ENCODE measurements at regions not wholly inside any gene's neighbourhood (a gene's known extent, or its start where the extent isn't known, plus 50 kb on each side); places are given as distances from the start of the nearest gene placed in this dataset.

GRCh38 chr18:56115071-56116015 lies 523.0 kb downstream of the TXNL1 start:
- TF ChIP-seq YY1 (IDR thresholded peaks at IDR 0.05; ENCODE audit: insufficient read depth, insufficient read length) (no peak), SUZ12 (IDR thresholded peaks at IDR 0.05; ENCODE audit: extremely low read depth, insufficient read depth, insufficient read length) (no peak), ZNF274 (IDR thresholded peaks at IDR 0.05; ENCODE audit: low read depth, low read length) (no peak)
